ENCODE measurements at regions not wholly inside any gene's neighbourhood (a gene's known extent, or its start where the extent isn't known, plus 50 kb on each side); places are given as distances from the start of the nearest gene placed in this dataset.

DNA sequence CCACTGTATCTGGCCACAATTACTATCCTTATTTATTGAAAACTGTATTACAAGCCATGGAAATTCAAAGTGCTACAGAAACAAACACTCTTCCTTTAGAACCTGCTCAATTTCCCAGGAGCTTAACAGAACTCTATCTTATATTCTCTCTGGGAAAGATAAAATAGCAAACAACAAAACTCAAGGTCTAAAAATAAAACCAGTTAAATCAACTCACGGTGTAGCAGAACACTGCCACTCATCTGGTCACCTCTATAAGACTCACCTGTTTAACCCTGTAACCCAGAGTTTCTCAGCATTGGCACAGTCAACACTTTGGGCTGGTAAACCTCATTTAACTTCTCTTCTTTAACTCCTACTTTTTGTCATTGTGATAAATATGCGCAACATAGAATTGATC is 348.9 kb downstream of the DCHS2 start:
- TF ChIP-seq, protein P1, sequence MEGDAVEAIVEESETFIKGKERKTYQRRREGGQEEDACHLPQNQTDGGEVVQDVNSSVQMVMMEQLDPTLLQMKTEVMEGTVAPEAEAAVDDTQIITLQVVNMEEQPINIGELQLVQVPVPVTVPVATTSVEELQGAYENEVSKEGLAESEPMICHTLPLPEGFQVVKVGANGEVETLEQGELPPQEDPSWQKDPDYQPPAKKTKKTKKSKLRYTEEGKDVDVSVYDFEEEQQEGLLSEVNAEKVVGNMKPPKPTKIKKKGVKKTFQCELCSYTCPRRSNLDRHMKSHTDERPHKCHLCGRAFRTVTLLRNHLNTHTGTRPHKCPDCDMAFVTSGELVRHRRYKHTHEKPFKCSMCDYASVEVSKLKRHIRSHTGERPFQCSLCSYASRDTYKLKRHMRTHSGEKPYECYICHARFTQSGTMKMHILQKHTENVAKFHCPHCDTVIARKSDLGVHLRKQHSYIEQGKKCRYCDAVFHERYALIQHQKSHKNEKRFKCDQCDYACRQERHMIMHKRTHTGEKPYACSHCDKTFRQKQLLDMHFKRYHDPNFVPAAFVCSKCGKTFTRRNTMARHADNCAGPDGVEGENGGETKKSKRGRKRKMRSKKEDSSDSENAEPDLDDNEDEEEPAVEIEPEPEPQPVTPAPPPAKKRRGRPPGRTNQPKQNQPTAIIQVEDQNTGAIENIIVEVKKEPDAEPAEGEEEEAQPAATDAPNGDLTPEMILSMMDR (IDR thresholded peaks at IDR 0.05) = no peak
- no peak for TF ChIP-seq POLR2A (IDR thresholded peaks at IDR 0.05)

Data from testis (tissue), 2 donors.